Psoas muscle (tissue), 7 donors: ENCODE measurements at regions not wholly inside any gene's neighbourhood (a gene's known extent, or its start where the extent isn't known, plus 50 kb on each side); places are given as distances from the start of the nearest gene placed in this dataset.

Experiments used
- ATAC-seq, 4 donors: fragments of 200-7000 bp; cut with Tn5 transposase; one replicate each; pipeline ENCODE4 v1.9.1; 2020; ENCODE audit warnings: moderate library complexity in 3 of 4, mild to moderate bottlenecking in 2 of 4
- DNase-seq, 2 donors: peaks; one replicate each; pipeline ENCODE4 v3.0.0-alpha.2; 2020
- H3K27ac ChIP-seq: fragments of 200-600 bp; one replicate; pipeline ENCODE4 v1.8.0; 2022
- H3K27me3 ChIP-seq, 3 donors: fragments of 200-600 bp in 1 of 3; one replicate each; pipeline versions ENCODE4 v1.6.1 to v1.8.0; 2013 to 2022; ENCODE audit warnings: low read length in 2 of 3, mild to moderate bottlenecking in 2 of 3, moderate library complexity in 1 of 3; ENCODE audit not compliant: insufficient read depth in 3 of 3
- H3K36me3 ChIP-seq, 2 donors: fragments of 200-600 bp in 1 of 2; one replicate each; pipeline versions ENCODE4 v1.6.1 to v1.8.0; 2013 to 2022; ENCODE audit warnings: low read depth in 1 of 2, mild to moderate bottlenecking in 1 of 2, moderate library complexity in 1 of 2; ENCODE audit not compliant: insufficient read depth in 1 of 2
- H3K4me1 ChIP-seq: fragments of 200-600 bp; one replicate; pipeline ENCODE4 v1.8.0; 2022
- H3K4me3 ChIP-seq: fragments of 200-600 bp; one replicate; pipeline ENCODE4 v1.8.0; 2022; ENCODE audit warnings: mild to moderate bottlenecking
- H3K9me3 ChIP-seq: fragments of 200-600 bp; one replicate; pipeline ENCODE4 v1.8.0; 2022
- CTCF ChIP-seq: fragments of 200-600 bp; IDR thresholded peaks from one replicate; pipeline ENCODE4 v1.8.0; 2022; ENCODE audit warnings: antibody characterized with exemption
- WGBS, 3 donors: extraction: QIAGEN DNeasy Blood & Tissue Kit; methylation state at CpG; one replicate each; pipeline versions ENCODE4 v1.1.6 to v1.1.7; 2013; 5-methylcytosine and 5-hydroxymethylcytosine counted together
- intact Hi-C, 2 donors: fragments of 100-400 bp; cut with DNase I; formaldehyde crosslinking; loops; one replicate each; pipeline versions ENCODE4 v1.11.0 to v1.14.2; 2022
- donor health status: healthy with polysubstance abuse.
- donor health status: DM: no; HTN: no; CAD: no; lungs with moderate emphysema.
- donor health status: Bipolar disorder and iron deficiency.
- donor health status: healthy.
- donor health status: DM: yes; HTN: yes; CAD: no.
- donor health status: DM: no; HTN: no; CAD: no.
- donor health status: DM: yes; HTN: yes; CAD: no.

GRCh38 chr12:97784904-97785303, 322.3 kb downstream of the RMST start:
- no peaks in the 10 kb centered on the region for H3K9me3 ChIP-seq
- no peak overlapping the region for H3K4me3 ChIP-seq
- H3K27me3 ChIP-seq, result no peaks in the 10 kb centered on the region
- no peak for DNase-seq
- H3K4me1 ChIP-seq, result no peaks in the 10 kb centered on the region
- H3K36me3 ChIP-seq, result no peaks in the 10 kb centered on the region
- no peak for TF ChIP-seq CTCF
- intact Hi-C loops, result no loop called here
- H3K27ac ChIP-seq, result no peak overlapping the region
- ATAC-seq, result no peak

GRCh38 chr12:97790281-97790680, 327.7 kb downstream of the RMST start:
- 84 to 93% (median 91%) methylated on average over 1 of the region's 1 CpG for WGBS, 3 donors
- no peaks in the 10 kb centered on the region for H3K27me3 ChIP-seq
- peaks cover 3% of the 10 kb centered on the region for H3K9me3 ChIP-seq
- no peak for TF ChIP-seq CTCF
- no peak for ATAC-seq
- no peak for DNase-seq
- no peak overlapping the region for H3K27ac ChIP-seq
- intact Hi-C loops, result no loop called here
- H3K4me1 ChIP-seq, result no peaks in the 10 kb centered on the region
- H3K36me3 ChIP-seq, result no peaks in the 10 kb centered on the region
- no peak overlapping the region for H3K4me3 ChIP-seq

- Histone ChIP-seq H3K9me3 (peaks cover under 1% of the 10 kb centered on the region), H3K36me3 (no peaks in the 10 kb centered on the region), H3K27me3 (no peaks in the 10 kb centered on the region), H3K4me3 (no peak overlapping the region), H3K27ac (no peak overlapping the region), H3K4me1 (no peaks in the 10 kb centered on the region)
- no peak for TF ChIP-seq CTCF
- no peak for DNase-seq
- no peak for ATAC-seq
- intact Hi-C loops, result no loop called here
- 72 to 81% (median 78%) methylated on average over 3 of the region's 3 CpGs for WGBS, 3 donors
These were observed 334.9 kb downstream of the RMST start for GRCh38 chr12:97797473-97797872.

- no peak for DNase-seq
- Histone ChIP-seq H3K36me3 (no peaks in the 10 kb centered on the region), H3K27ac (no peak overlapping the region), H3K4me1 (no peaks in the 10 kb centered on the region), H3K9me3 (no peaks in the 10 kb centered on the region), H3K4me3 (no peak overlapping the region), H3K27me3 (no peaks in the 10 kb centered on the region)
- no peak for ATAC-seq
- TF ChIP-seq CTCF, result no peak
- WGBS, 3 donors, result 78 to 82% (median 80%) methylated on average over 3 of the region's 3 CpGs
- intact Hi-C loops, result no loop called here
These were observed 338.0 kb downstream of the RMST start for GRCh38 chr12:97800561-97800960.

- ATAC-seq (no peak), DNase-seq (no peak)
- H3K9me3 ChIP-seq, result no peaks in the 10 kb centered on the region
- H3K36me3 ChIP-seq, result no peaks in the 10 kb centered on the region
- no peak overlapping the region for H3K4me3 ChIP-seq
- H3K4me1 ChIP-seq, result no peaks in the 10 kb centered on the region
- no peak for TF ChIP-seq CTCF
- H3K27ac ChIP-seq, result no peak overlapping the region
- 74 to 88% (median 86%) methylated on average over 5 of the region's 5 CpGs for WGBS, 3 donors
- H3K27me3 ChIP-seq, result no peaks in the 10 kb centered on the region
- intact Hi-C loops, result no loop called here
These were observed 339.0 kb downstream of the RMST start for GRCh38 chr12:97801471-97802059.
